ENCODE measurements at regions not wholly inside any gene's neighbourhood (a gene's known extent, or its start where the extent isn't known, plus 50 kb on each side); places are given as distances from the start of the nearest gene placed in this dataset.
A peak's percentile ranks its signal among the peaks of the same experiment; 100 is the strongest.

DNA sequence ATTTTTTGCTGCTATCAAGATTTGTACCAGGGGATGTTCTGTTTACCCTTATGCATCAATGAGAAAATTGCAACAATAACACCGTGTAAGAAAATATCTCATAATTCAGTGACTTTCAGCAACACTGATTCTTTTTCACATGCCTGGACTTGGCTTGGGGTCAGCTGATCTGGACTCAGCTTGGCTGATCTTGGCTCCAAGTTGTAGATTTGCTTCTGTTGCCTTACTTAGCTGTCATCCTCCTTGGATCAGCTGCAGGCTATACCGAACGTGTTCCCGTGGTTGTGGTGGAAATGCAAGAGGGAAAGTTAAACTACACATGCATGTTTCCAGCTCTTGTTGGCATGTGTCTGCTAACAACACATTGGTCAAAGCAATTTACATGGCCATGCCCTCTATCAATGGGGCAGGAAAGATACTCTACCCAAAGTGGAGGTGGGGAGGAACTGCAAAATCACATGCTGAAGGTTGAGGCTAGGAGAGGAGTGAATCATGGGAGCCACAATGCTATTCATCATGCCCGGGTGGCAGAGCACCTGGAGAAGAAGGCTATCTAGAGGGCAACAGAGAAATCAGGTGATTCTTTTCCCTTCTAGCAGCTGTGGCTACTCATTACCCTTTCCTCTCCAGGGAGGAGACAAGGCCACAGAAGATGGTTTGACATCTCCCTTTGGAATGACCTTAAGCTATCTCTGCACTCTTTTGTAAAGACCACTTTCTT is 1276.3 kb upstream of the AUTS2 start:
- Histone ChIP-seq H3K27me3 (no peaks in the 10 kb centered on the region), H3K9me3 (peaks cover 0 to 5% (median 1%) of the 10 kb centered on the region in 4 donors), H3K4me1 (peaks cover 0 to 19% (median 8%) of the 10 kb centered on the region in 4 donors), H3K36me3 (no peaks in the 10 kb centered on the region), H3K27ac (peak overlapping the region in 1 of 5 donors; percentile 53), H3K4me3 (no peak overlapping the region)
- peak in 1 of 2 donors; percentile 35 for DNase-seq
- TF ChIP-seq, protein P1, sequence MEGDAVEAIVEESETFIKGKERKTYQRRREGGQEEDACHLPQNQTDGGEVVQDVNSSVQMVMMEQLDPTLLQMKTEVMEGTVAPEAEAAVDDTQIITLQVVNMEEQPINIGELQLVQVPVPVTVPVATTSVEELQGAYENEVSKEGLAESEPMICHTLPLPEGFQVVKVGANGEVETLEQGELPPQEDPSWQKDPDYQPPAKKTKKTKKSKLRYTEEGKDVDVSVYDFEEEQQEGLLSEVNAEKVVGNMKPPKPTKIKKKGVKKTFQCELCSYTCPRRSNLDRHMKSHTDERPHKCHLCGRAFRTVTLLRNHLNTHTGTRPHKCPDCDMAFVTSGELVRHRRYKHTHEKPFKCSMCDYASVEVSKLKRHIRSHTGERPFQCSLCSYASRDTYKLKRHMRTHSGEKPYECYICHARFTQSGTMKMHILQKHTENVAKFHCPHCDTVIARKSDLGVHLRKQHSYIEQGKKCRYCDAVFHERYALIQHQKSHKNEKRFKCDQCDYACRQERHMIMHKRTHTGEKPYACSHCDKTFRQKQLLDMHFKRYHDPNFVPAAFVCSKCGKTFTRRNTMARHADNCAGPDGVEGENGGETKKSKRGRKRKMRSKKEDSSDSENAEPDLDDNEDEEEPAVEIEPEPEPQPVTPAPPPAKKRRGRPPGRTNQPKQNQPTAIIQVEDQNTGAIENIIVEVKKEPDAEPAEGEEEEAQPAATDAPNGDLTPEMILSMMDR (IDR thresholded peaks at IDR 0.05) = no peak
- TF ChIP-seq POLR2AphosphoS5 (IDR thresholded peaks at IDR 0.05) = no peak
- no peak for TF ChIP-seq EP300 (IDR thresholded peaks at IDR 0.05)
- no peak for TF ChIP-seq POLR2A (IDR thresholded peaks at IDR 0.05)
- 52 to 73% (median 66%) methylated on average over 5 of the region's 5 CpGs for WGBS, 5 donors
- intact Hi-C loops (cut with DNase I; ENCODE audit: low total_unique reads) = no loop called here

DNA sequence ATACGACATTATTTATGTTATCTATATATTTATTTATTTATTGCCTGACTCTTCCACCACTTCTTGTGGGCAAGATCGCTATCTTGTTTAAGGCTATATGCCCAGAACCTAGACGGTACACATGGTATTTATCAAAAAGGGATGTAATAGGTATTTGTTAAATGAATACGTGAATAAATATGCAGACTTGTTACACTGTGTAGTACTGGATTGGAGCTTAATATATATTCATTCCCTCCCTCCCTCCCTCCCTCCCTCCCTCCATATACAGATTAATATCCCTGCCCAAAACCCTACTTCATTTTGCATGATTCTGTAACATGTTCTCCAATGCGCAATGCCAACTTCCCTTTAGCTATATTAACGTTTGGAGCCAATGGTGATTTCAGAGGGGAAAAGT is 1273.7 kb upstream of the AUTS2 start:
- H3K4me3 ChIP-seq = no peak overlapping the region
- DNase-seq = no peak
- H3K4me1 ChIP-seq = peaks cover 0 to 19% (median 8%) of the 10 kb centered on the region in 4 donors
- H3K36me3 ChIP-seq = no peaks in the 10 kb centered on the region
- H3K27ac ChIP-seq = no peak overlapping the region
- H3K9me3 ChIP-seq = peaks cover 0 to 15% (median 7%) of the 10 kb centered on the region in 4 donors
- TF ChIP-seq, protein P1 (IDR thresholded peaks at IDR 0.05) = no peak
- no peak for TF ChIP-seq EP300 (IDR thresholded peaks at IDR 0.05)
- no peak for TF ChIP-seq POLR2AphosphoS5 (IDR thresholded peaks at IDR 0.05)
- no peak for TF ChIP-seq POLR2A (IDR thresholded peaks at IDR 0.05)
- intact Hi-C loops (cut with DNase I; ENCODE audit: low total_unique reads) = no loop called here
- no peaks in the 10 kb centered on the region for H3K27me3 ChIP-seq
- WGBS, 5 donors = 88 to 94% (median 91%) methylated on average over 6 of the region's 6 CpGs

DNA sequence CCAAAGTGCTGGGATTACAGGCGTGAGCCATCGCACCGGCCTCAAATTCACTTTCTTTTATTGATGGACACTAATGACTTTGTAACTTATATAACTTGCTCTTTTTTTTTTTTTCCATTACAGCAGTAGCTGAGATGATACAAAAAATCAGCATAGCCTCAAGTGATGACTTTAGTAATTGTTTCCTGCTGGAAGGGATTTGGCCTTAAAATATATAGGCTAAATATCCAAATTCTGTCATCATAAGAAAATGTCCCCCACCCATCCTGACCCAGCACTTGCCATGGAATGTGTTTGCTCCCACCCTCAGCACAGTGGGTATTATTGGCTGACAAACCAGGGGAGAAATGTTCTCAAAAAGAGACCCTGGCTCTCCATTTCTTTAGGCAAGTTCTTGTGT is 1264.1 kb upstream of the AUTS2 start:
- Histone ChIP-seq H3K27me3 (no peaks in the 10 kb centered on the region), H3K36me3 (no peaks in the 10 kb centered on the region), H3K27ac (no peak overlapping the region), H3K4me1 (no peaks in the 10 kb centered on the region), H3K9me3 (peaks cover 5 to 47% (median 29%) of the 10 kb centered on the region in 4 donors), H3K4me3 (no peak overlapping the region)
- no peak for TF ChIP-seq POLR2A (IDR thresholded peaks at IDR 0.05)
- TF ChIP-seq, protein P1 (IDR thresholded peaks at IDR 0.05) = no peak
- no peak for TF ChIP-seq EP300 (IDR thresholded peaks at IDR 0.05)
- TF ChIP-seq POLR2AphosphoS5 (IDR thresholded peaks at IDR 0.05) = no peak
- intact Hi-C loops (cut with DNase I; ENCODE audit: low total_unique reads) = no loop called here
- 92 to 98% (median 96%) methylated on average over 3 of the region's 3 CpGs for WGBS, 5 donors
- DNase-seq = no peak

DNA sequence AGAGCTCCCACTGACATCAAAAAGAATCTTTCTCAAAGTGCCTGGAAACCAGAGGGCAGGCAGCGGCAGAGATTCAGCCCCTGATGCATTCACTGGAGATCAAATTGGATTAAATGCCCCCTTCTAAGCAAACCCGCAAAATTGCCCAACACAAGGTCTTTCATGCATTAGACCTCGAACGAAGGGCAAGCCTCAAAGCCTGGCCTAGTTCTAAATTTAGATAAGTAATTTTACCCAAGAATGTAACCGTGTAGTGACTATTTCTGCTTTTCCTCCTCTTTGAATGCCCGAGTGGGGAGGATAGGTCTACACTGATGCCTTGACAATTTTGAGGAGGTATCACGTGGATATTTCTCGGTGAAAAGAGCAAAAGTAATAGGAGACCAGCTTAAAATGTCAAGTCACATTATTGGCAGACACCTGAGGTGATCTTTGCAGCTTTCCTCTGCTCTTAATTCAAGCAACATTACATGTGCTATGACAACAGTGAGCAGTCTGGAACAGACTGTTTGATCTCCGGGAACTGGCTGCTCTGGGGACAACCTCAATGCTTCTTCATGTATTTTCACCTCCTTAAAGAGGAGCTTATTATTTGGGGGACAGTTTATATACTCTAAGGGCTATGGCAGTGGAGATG is 1263.5 kb upstream of the AUTS2 start:
- DNase-seq = no peak
- no peaks in the 10 kb centered on the region for H3K4me1 ChIP-seq

More for the DNA sequence above, 1263.5 kb upstream of the AUTS2 start:
- Histone ChIP-seq H3K27me3 (no peaks in the 10 kb centered on the region), H3K9me3 (peaks cover 5 to 43% (median 26%) of the 10 kb centered on the region in 4 donors), H3K4me3 (no peak overlapping the region), H3K36me3 (no peaks in the 10 kb centered on the region), H3K27ac (no peak overlapping the region)
- TF ChIP-seq EP300 (IDR thresholded peaks at IDR 0.05) (no peak), POLR2A (IDR thresholded peaks at IDR 0.05) (no peak), POLR2AphosphoS5 (IDR thresholded peaks at IDR 0.05) (no peak)
- TF ChIP-seq, protein P1 (IDR thresholded peaks at IDR 0.05) = no peak
- intact Hi-C loops (cut with DNase I; ENCODE audit: low total_unique reads) = no loop called here
- 78 to 84% (median 82%) methylated on average over 9 of the region's 9 CpGs for WGBS, 5 donors
